ENCODE measurements at regions not wholly inside any gene's neighbourhood (a gene's known extent, or its start where the extent isn't known, plus 50 kb on each side); places are given as distances from the start of the nearest gene placed in this dataset.

GRCh38 chr2:133975135-133975534 is 278.7 kb upstream of the MGAT5 start (continued):
- no peak for TF ChIP-seq ZNF70 (CRISPR knock-in tag; IDR thresholded peaks at IDR 0.05)
- TF ChIP-seq PPARA (CRISPR knock-in tag; IDR thresholded peaks at IDR 0.05; ENCODE audit: borderline replicate concordance), result no peak

GRCh38 chr2:133975676-133976428 is 278.0 kb upstream of the MGAT5 start:
- no peak for TF ChIP-seq CREB5 (CRISPR knock-in tag; IDR thresholded peaks at IDR 0.05; ENCODE audit: low read depth)
- ATAC-seq, result no peak

GRCh38 chr2:133976659-133977058 is 277.2 kb upstream of the MGAT5 start:
- ATAC-seq, result no peak
- no peak for TF ChIP-seq ZNF8 (CRISPR knock-in tag; IDR thresholded peaks at IDR 0.05)
- no peak for TF ChIP-seq CREB5 (CRISPR knock-in tag; IDR thresholded peaks at IDR 0.05; ENCODE audit: low read depth)
- no peak for TF ChIP-seq TSHZ2 (CRISPR knock-in tag; IDR thresholded peaks at IDR 0.05)
- no peak for TF ChIP-seq ESRRG (CRISPR knock-in tag; IDR thresholded peaks at IDR 0.05)
- no peak for TF ChIP-seq ISL1 (CRISPR knock-in tag; IDR thresholded peaks at IDR 0.05)
- no peak for TF ChIP-seq TOX (CRISPR knock-in tag; IDR thresholded peaks at IDR 0.05; ENCODE audit: borderline replicate concordance)
- TF ChIP-seq ZC3H10 (CRISPR knock-in tag; IDR thresholded peaks at IDR 0.05), result no peak
- TF ChIP-seq SNAI2 (CRISPR knock-in tag; IDR thresholded peaks at IDR 0.05), result no peak

GRCh38 chr2:133977405-133977804 is 276.5 kb upstream of the MGAT5 start:
- TF ChIP-seq SNAI2 (CRISPR knock-in tag; IDR thresholded peaks at IDR 0.05) (no peak), ESRRG (CRISPR knock-in tag; IDR thresholded peaks at IDR 0.05) (no peak), CSDC2 (CRISPR knock-in tag; IDR thresholded peaks at IDR 0.05) (no peak), ISL1 (CRISPR knock-in tag; IDR thresholded peaks at IDR 0.05) (no peak), OSR1 (CRISPR knock-in tag; IDR thresholded peaks at IDR 0.05) (no peak), TOX (CRISPR knock-in tag; IDR thresholded peaks at IDR 0.05; ENCODE audit: borderline replicate concordance) (no peak), ZNF8 (CRISPR knock-in tag; IDR thresholded peaks at IDR 0.05) (no peak)
- no peak for ATAC-seq

GRCh38 chr2:133982256-133982655 is 271.6 kb upstream of the MGAT5 start:
- no peak for TF ChIP-seq POU6F1 (CRISPR knock-in tag; IDR thresholded peaks at IDR 0.05; ENCODE audit: borderline replicate concordance, low read depth)
- no peak for TF ChIP-seq ZNF70 (CRISPR knock-in tag; IDR thresholded peaks at IDR 0.05)
- no peak for TF ChIP-seq CREB5 (CRISPR knock-in tag; IDR thresholded peaks at IDR 0.05; ENCODE audit: low read depth)
- TF ChIP-seq CSRNP3 (CRISPR knock-in tag; IDR thresholded peaks at IDR 0.05), result no peak
- no peak for TF ChIP-seq TCF4 (CRISPR knock-in tag; IDR thresholded peaks at IDR 0.05; ENCODE audit: borderline replicate concordance)
- TF ChIP-seq BACH2 (CRISPR knock-in tag; IDR thresholded peaks at IDR 0.05; ENCODE audit: borderline replicate concordance), result no peak
- TF ChIP-seq ZNF8 (CRISPR knock-in tag; IDR thresholded peaks at IDR 0.05), result no peak
- ATAC-seq, result no peak

Data from SK-N-SH treated with all-trans-retinoic acid at 6 μM for 48 hours (cell line).